SK-N-SH treated with all-trans-retinoic acid at 6 μM for 48 hours (cell line): ENCODE measurements at regions not wholly inside any gene's neighbourhood (a gene's known extent, or its start where the extent isn't known, plus 50 kb on each side); places are given as distances from the start of the nearest gene placed in this dataset.

Source experiments
- ATAC-seq: fragments of 200-7000 bp; cut with Tn5 transposase; 3 replicates; pipeline ENCODE4 v1.9.1; 2020; ENCODE audit warnings: mild to moderate bottlenecking, moderate library complexity
- BACH2 ChIP-seq: fragments of 250-450 bp; sonication (Bioruptor Pico); IDR thresholded peaks from 2 replicates; pipeline ENCODE4 v1.9.0; 2021; ENCODE audit warnings: mild to moderate bottlenecking, borderline replicate concordance
- CREB5 ChIP-seq: fragments of 250-450 bp; sonication (Bioruptor Pico); IDR thresholded peaks from 2 replicates; pipeline ENCODE4 v1.5.1; 2020; ENCODE audit warnings: low read depth, mild to moderate bottlenecking, moderate library complexity
- CSDC2 ChIP-seq: fragments of 250-450 bp; sonication (Bioruptor Pico); IDR thresholded peaks from 2 replicates; pipeline ENCODE4 v1.5.0; 2020; ENCODE audit warnings: mild to moderate bottlenecking, moderate library complexity
- CSRNP3 ChIP-seq: fragments of 250-450 bp; sonication (Bioruptor Pico); IDR thresholded peaks from 2 replicates; pipeline ENCODE4 v1.5.1; 2021; ENCODE audit warnings: mild to moderate bottlenecking, moderate library complexity
- ESRRG ChIP-seq: fragments of 250-450 bp; sonication (Bioruptor Pico); IDR thresholded peaks from 2 replicates; pipeline ENCODE4 v1.6.1; 2021; ENCODE audit warnings: mild to moderate bottlenecking
- GLIS3 ChIP-seq: fragments of 250-450 bp; sonication (Bioruptor Pico); IDR thresholded peaks from 2 replicates; pipeline ENCODE4 v1.5.0; 2020; ENCODE audit warnings: mild to moderate bottlenecking, moderate library complexity
- ISL1 ChIP-seq: fragments of 250-450 bp; sonication (Bioruptor Pico); IDR thresholded peaks from 2 replicates; pipeline ENCODE4 v2.1.2; 2022; ENCODE audit warnings: mild to moderate bottlenecking, moderate library complexity
- OSR1 ChIP-seq: fragments of 250-450 bp; sonication (Bioruptor Pico); IDR thresholded peaks from 2 replicates; pipeline ENCODE4 v1.8.0; 2022; ENCODE audit warnings: moderate library complexity, mild to moderate bottlenecking, inconsistent platforms
- PATZ1 ChIP-seq: fragments of 250-450 bp; sonication (Bioruptor Pico); IDR thresholded peaks from 2 replicates; pipeline ENCODE4 v1.8.0; 2020; ENCODE audit warnings: mild to moderate bottlenecking, moderate library complexity, borderline replicate concordance
- POU6F1 ChIP-seq: fragments of 250-450 bp; sonication (Bioruptor Pico); IDR thresholded peaks from 2 replicates; pipeline ENCODE4 v1.8.0; 2021; ENCODE audit warnings: low read depth, mild to moderate bottlenecking, moderate library complexity, borderline replicate concordance
- PPARA ChIP-seq: fragments of 250-450 bp; sonication (Bioruptor Pico); IDR thresholded peaks from 2 replicates; pipeline ENCODE4 v1.5.0; 2020; ENCODE audit warnings: mild to moderate bottlenecking, borderline replicate concordance
- RARB ChIP-seq: fragments of 250-450 bp; sonication (Bioruptor Pico); IDR thresholded peaks from 2 replicates; pipeline ENCODE4 v1.8.0; 2021; ENCODE audit warnings: mild to moderate bottlenecking, moderate library complexity
- TOX ChIP-seq: fragments of 250-450 bp; sonication (Bioruptor Pico); IDR thresholded peaks from 2 replicates; pipeline ENCODE4 v1.8.0; 2021; ENCODE audit warnings: mild to moderate bottlenecking, moderate library complexity, borderline replicate concordance
- TSHZ2 ChIP-seq: fragments of 250-450 bp; sonication (Bioruptor Pico); IDR thresholded peaks from 2 replicates; pipeline ENCODE4 v1.5.0; 2020; ENCODE audit warnings: mild to moderate bottlenecking, moderate library complexity
- ZC3H10 ChIP-seq: fragments of 250-450 bp; sonication (Bioruptor Pico); IDR thresholded peaks from 2 replicates; pipeline ENCODE4 v1.5.1; 2021; ENCODE audit warnings: mild to moderate bottlenecking, moderate library complexity
- ZFP3 ChIP-seq: fragments of 250-450 bp; sonication (Bioruptor Pico); IDR thresholded peaks from 2 replicates; pipeline ENCODE4 v1.5.0; 2020; ENCODE audit warnings: mild to moderate bottlenecking, moderate library complexity
- ZFP30 ChIP-seq: fragments of 450-650 bp; formaldehyde crosslinking; IDR thresholded peaks from 2 replicates; pipeline ENCODE4 v1.5.0; 2022; ENCODE audit warnings: mild to moderate bottlenecking, moderate library complexity
- ZNF565 ChIP-seq: fragments of 450-650 bp; formaldehyde crosslinking; conservative IDR thresholded peaks from 2 replicates; pipeline ENCODE4 v1.5.0; 2020; ENCODE audit warnings: low read depth, mild to moderate bottlenecking, moderate library complexity
- ZNF70 ChIP-seq: fragments of 450-650 bp; formaldehyde crosslinking; IDR thresholded peaks from 2 replicates; pipeline ENCODE4 v1.5.0; 2020; ENCODE audit warnings: mild to moderate bottlenecking, moderate library complexity
- ZNF8 ChIP-seq: fragments of 450-650 bp; formaldehyde crosslinking; IDR thresholded peaks from 2 replicates; pipeline ENCODE4 v1.5.0; 2020; ENCODE audit warnings: mild to moderate bottlenecking, moderate library complexity

- TF ChIP-seq BACH2 (no peak), ZFP30 (CRISPR knock-in tag) (no peak), RARB (CRISPR knock-in tag) (no peak), ESRRG (CRISPR knock-in tag) (no peak), ZFP3 (CRISPR knock-in tag) (no peak), POU6F1 (no peak), GLIS3 (CRISPR knock-in tag) (no peak), TOX (CRISPR knock-in tag) (no peak), PATZ1 (CRISPR knock-in tag) (no peak), ZNF70 (CRISPR knock-in tag) (no peak), CSDC2 (CRISPR knock-in tag) (no peak), ZNF565 (CRISPR knock-in tag) (no peak), CREB5 (CRISPR knock-in tag) (no peak), ISL1 (CRISPR knock-in tag) (no peak)
- no peak for ATAC-seq
Observed at GRCh38 chr11:34809191-34810106, 106.7 kb downstream of the APIP start.

- ATAC-seq: no peak
- TF ChIP-seq ZNF8 (no peak), ZNF70 (CRISPR knock-in tag) (no peak), PPARA (CRISPR knock-in tag) (no peak), ZFP30 (CRISPR knock-in tag) (no peak), ZC3H10 (no peak), ISL1 (CRISPR knock-in tag) (no peak), CSDC2 (CRISPR knock-in tag) (no peak), OSR1 (CRISPR knock-in tag) (no peak), ZFP3 (CRISPR knock-in tag) (no peak), RARB (CRISPR knock-in tag) (no peak), ESRRG (CRISPR knock-in tag) (no peak), CSRNP3 (no peak), TOX (CRISPR knock-in tag) (no peak), TSHZ2 (no peak)
- TF ChIP-seq, all 23 proteins: peak for 0
Observed at GRCh38 chr11:34806875-34807274, 109.3 kb downstream of the APIP start.

GRCh38 chr11:34805937-34806336 lies 110.2 kb downstream of the APIP start:
- TF ChIP-seq CSRNP3: no peak
- ATAC-seq: no peak
